ENCODE measurements at regions not wholly inside any gene's neighbourhood (a gene's known extent, or its start where the extent isn't known, plus 50 kb on each side); places are given as distances from the start of the nearest gene placed in this dataset.

DNA sequence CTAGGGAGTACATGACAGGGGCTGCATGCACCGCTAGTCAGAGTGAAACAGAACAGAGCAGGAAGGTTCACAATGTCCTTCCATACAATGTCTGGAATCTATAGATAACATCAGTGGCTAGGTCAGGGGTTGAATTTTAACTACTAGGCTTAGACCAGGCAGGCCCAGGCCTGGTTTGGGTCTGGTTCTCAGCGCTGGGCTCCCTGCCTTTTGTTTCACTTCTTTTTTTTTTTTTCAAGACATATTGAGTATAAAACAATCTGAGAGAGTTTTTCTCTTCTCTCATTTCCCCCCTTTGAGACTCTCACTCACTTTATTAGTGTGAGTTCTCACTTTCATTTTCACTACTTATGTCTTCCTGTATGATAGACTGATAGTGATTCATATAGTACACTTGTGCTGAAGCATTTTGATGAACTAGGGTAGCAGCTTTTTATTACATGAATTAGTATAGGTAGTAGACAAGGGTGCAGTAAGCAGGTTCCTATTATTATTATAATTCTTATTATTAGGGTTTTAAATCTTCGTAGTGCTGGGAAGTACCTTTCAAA is 120.0 kb upstream of the ZDHHC15 start:
- Histone ChIP-seq H3K9me3 (peaks cover 0 to 14% (median 0%) of the 10 kb centered on the region in 4 donors), H3K36me3 (no peaks in the 10 kb centered on the region), H3K27ac (replicated peaks in 1 of 4) (no peak overlapping the region), H3K4me3 (no peak overlapping the region), H3K4me1 (no peaks in the 10 kb centered on the region), H3K27me3 (no peaks in the 10 kb centered on the region)
- TF ChIP-seq, protein P1, sequence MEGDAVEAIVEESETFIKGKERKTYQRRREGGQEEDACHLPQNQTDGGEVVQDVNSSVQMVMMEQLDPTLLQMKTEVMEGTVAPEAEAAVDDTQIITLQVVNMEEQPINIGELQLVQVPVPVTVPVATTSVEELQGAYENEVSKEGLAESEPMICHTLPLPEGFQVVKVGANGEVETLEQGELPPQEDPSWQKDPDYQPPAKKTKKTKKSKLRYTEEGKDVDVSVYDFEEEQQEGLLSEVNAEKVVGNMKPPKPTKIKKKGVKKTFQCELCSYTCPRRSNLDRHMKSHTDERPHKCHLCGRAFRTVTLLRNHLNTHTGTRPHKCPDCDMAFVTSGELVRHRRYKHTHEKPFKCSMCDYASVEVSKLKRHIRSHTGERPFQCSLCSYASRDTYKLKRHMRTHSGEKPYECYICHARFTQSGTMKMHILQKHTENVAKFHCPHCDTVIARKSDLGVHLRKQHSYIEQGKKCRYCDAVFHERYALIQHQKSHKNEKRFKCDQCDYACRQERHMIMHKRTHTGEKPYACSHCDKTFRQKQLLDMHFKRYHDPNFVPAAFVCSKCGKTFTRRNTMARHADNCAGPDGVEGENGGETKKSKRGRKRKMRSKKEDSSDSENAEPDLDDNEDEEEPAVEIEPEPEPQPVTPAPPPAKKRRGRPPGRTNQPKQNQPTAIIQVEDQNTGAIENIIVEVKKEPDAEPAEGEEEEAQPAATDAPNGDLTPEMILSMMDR (IDR thresholded peaks at IDR 0.05), result no peak
- no peak for TF ChIP-seq POLR2AphosphoS5 (IDR thresholded peaks at IDR 0.05)
- no peak for TF ChIP-seq POLR2A (IDR thresholded peaks at IDR 0.05; ENCODE audit: low read depth)
- TF ChIP-seq EP300 (IDR thresholded peaks at IDR 0.05), result no peak
- no peak for DNase-seq (ENCODE audit: extremely low spot score)
- WGBS, result 65% methylated on average over 3 of the region's 3 CpGs
- intact Hi-C loops (cut with DNase I), result no loop called here

DNA sequence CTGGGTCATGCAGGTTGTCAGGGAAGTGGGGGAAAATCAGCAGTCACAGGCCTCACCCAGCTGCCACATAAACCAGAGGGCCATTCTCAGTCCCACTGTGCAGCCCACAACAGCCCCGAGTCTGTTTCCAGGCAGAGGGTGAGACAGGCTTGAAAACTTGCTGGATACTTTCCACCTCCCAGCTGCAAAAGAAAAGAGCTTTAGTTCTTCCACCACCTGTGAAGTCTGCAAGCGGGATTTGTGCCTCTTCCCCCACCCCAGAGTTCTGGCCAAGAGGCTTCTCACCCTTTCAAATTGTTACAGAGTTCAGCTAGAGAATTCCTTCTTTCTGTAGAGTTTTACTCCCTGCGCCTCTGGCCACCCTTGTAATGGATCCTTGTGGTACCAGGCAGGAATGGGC is 115.5 kb upstream of the ZDHHC15 start:
- TF ChIP-seq, protein P1 (IDR thresholded peaks at IDR 0.05), result no peak
- TF ChIP-seq EP300 (IDR thresholded peaks at IDR 0.05) (no peak), POLR2A (IDR thresholded peaks at IDR 0.05; ENCODE audit: low read depth) (no peak), POLR2AphosphoS5 (IDR thresholded peaks at IDR 0.05) (no peak)
- H3K27ac ChIP-seq (replicated peaks in 1 of 4), result no peak overlapping the region
- H3K4me1 ChIP-seq, result no peaks in the 10 kb centered on the region
- H3K27me3 ChIP-seq, result no peaks in the 10 kb centered on the region
- H3K4me3 ChIP-seq, result no peak overlapping the region
- no peaks in the 10 kb centered on the region for H3K36me3 ChIP-seq
- no peak for DNase-seq (ENCODE audit: extremely low spot score)
- H3K9me3 ChIP-seq, result peaks cover 0 to 11% (median 0%) of the 10 kb centered on the region in 4 donors
- WGBS, result 47% methylated on average over 3 of the region's 3 CpGs
- intact Hi-C loops (cut with DNase I), result no loop called here

DNA sequence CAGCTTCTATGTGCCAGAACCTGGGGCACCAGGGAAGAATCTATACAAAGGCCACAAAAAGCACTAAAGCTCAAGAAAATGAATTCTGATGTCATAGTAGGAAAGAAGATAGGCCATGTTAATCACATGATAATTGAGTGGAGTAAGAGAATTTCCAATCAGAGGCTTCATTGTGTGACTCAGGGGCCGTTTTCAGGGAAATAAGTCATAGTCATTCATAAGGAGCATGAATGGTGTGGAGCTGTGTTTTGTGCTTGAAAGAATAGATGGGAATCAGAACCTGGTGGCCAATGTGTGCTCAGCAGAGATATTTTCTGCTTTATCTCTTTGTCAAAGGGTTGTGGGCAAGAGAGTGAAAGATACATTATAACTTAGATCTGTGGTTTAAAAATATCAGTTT is 102.4 kb upstream of the ZDHHC15 start:
- no peak overlapping the region for H3K27ac ChIP-seq (replicated peaks in 1 of 4)
- WGBS, result 48% methylated on average over 1 of the region's 1 CpG
- H3K4me3 ChIP-seq, result no peak overlapping the region
- no peaks in the 10 kb centered on the region for H3K4me1 ChIP-seq
- intact Hi-C loops (cut with DNase I), result no loop called here
- no peak for DNase-seq (ENCODE audit: extremely low spot score)
- peaks cover 0 to 9% (median 0%) of the 10 kb centered on the region in 4 donors for H3K9me3 ChIP-seq
- H3K36me3 ChIP-seq, result no peaks in the 10 kb centered on the region
- TF ChIP-seq EP300 (IDR thresholded peaks at IDR 0.05) (no peak), POLR2A (IDR thresholded peaks at IDR 0.05; ENCODE audit: low read depth) (no peak), POLR2AphosphoS5 (IDR thresholded peaks at IDR 0.05) (no peak)
- TF ChIP-seq, protein P1 (IDR thresholded peaks at IDR 0.05), result no peak
- H3K27me3 ChIP-seq, result no peaks in the 10 kb centered on the region

DNA sequence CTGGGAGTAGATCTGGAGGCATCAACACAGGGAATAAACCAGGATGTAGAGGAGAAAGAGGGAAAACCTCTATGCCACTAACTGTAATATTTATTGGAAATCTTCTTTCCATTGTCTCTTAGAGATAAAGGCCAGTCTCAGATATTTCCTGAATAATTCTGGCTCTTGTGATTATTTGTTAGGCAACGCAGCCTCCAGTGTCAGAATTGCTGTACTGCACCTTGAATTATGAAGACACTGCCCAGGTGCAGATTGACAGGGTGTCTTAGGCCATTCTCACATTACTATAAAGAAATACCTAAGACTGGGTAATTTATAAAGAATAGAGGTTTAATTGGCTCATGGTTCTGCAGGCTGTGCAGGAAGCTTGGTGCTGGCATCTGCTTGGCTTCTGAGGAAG is 100.7 kb upstream of the ZDHHC15 start:
- no peak overlapping the region for H3K27ac ChIP-seq (replicated peaks in 1 of 4)
- intact Hi-C loops (cut with DNase I), result no loop called here
- H3K36me3 ChIP-seq, result no peaks in the 10 kb centered on the region
- H3K4me1 ChIP-seq, result no peaks in the 10 kb centered on the region
- no peak for DNase-seq (ENCODE audit: extremely low spot score)
- H3K9me3 ChIP-seq, result peaks cover 0 to 9% (median 0%) of the 10 kb centered on the region in 4 donors
- 44% methylated on average over 1 of the region's 1 CpG for WGBS
- no peak overlapping the region for H3K4me3 ChIP-seq
- TF ChIP-seq, protein P1 (IDR thresholded peaks at IDR 0.05), result peak in 2 of 3 experiments; percentile 25 to 35
- TF ChIP-seq POLR2A (IDR thresholded peaks at IDR 0.05; ENCODE audit: low read depth), result no peak
- no peaks in the 10 kb centered on the region for H3K27me3 ChIP-seq

DNA sequence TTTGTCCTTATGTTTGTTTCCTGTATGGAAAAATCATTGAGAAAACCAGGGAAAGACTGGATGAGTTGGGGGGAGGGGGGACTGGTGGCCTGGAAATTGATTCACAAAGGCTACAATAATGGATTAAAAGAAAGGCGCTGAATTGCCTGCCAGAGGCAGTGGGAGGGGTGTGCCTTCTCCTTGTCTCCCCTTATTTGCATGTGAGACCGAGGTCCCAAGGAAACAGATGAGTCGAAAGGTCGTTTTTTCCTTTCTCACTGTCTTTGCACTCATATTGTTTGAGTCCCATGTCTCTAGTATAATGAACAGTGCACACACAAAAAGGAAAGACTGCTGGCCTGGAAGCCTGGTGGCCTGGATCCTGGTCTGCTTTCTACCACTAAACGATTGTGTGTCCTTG is 86.6 kb upstream of the ZDHHC15 start:
- no peaks in the 10 kb centered on the region for H3K4me1 ChIP-seq
- H3K27me3 ChIP-seq, result no peaks in the 10 kb centered on the region
- intact Hi-C loops (cut with DNase I), result no loop called here
- no peak for DNase-seq (ENCODE audit: extremely low spot score)
- H3K9me3 ChIP-seq, result no peaks in the 10 kb centered on the region
- TF ChIP-seq, protein P1 (IDR thresholded peaks at IDR 0.05), result no peak
- no peak for TF ChIP-seq EP300 (IDR thresholded peaks at IDR 0.05)
- TF ChIP-seq POLR2AphosphoS5 (IDR thresholded peaks at IDR 0.05), result no peak
- TF ChIP-seq POLR2A (IDR thresholded peaks at IDR 0.05; ENCODE audit: low read depth), result no peak
- H3K27ac ChIP-seq (replicated peaks in 1 of 4), result no peak overlapping the region
- no peak overlapping the region for H3K4me3 ChIP-seq
- 62% methylated on average over 5 of the region's 5 CpGs for WGBS
- no peaks in the 10 kb centered on the region for H3K36me3 ChIP-seq

Data from esophagus muscularis mucosa (tissue), 4 donors.